Activated naive CD4-positive, alpha-beta T cell treated with anti-CD3 and anti-CD28 coated beads, Interleukin-2, amount 50 U/mL, for 16 hours (primary cell): ENCODE measurements at regions not wholly inside any gene's neighbourhood (a gene's known extent, or its start where the extent isn't known, plus 50 kb on each side); places are given as distances from the start of the nearest gene placed in this dataset.
"Not testable (repeated sequence)": the region's sequence is repeated elsewhere in the genome, so short reads cannot be mapped to it uniquely, and the experiment has no call there.

Experiments
- DNase-seq: peaks from one replicate; pipeline ENCODE4 v3.0.0-alpha.2; 2020

DNA sequence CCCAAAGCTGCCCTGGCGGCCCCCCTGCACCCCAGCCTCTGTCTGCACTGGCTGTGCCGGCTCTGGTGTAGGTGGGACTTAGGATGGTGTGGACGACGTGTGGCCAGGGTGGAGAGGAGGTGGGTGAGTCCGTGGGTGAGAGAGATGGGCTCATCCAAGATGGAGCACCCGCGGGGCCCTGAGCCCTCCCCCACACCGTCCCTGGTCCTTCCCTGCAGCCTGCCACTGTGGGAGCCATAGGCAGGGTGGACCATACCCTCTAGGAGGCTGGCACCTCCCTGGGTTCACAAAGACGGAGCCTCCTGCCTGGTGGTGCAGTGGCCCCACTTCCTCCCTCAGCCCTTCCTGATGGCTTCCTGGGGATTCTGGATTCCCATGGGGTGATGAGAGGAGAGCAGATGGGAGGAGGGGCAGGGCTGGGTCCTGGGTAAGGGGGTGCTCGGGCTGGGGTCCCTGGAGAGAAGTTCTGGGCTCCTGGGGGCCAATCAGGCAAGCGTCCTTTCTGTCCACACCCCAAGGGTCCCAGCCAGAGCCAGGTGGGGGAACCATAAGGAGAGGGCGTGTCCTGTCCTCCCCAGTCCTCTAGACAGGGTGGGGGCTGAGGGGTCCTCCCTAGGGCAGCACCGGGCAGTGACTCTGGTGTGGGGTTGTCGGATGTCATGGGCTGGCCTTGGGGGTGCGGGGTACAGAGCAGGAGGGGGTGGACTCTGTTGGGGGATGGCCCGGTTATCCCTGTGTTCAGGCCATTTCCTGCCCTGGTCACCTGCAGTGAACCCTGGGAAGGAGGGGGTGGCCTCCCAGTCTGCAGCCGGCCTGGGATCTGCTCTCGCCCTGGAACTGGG is 384.8 kb downstream of the TMEM121 start:
- DNase-seq, result no peak

- DNase-seq, result not testable (repeated sequence)
Observed at GRCh38 chr14:105911848-105912292, 385.5 kb downstream of the TMEM121 start.

DNA sequence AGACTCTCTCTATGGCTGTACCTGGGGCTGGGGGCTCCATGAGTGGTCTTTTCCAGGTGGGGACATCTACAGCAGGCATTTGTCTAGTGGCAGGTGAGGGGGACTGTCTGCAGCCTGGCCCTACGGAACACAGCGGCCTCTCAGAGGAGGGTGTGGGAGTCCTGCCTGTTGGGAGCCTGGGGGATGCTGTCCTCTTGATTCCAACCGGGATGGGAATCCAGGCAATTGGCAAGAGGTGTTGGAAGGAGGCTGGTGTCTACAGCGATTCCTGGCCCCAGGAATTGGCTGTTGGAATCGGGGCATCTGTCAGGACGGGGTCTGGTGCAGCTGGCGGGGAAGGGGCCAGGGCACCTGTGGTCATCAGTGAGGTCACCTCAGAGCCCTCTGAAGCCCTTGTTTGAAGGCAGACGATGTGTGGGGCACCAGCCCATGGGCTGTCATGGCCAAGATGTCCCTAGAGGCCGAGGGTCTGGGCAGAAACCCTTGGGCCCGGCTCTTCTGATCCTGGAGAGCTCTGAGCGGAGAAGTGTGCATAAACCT is 386.3 kb downstream of the TMEM121 start:
- DNase-seq, result no peak

DNA sequence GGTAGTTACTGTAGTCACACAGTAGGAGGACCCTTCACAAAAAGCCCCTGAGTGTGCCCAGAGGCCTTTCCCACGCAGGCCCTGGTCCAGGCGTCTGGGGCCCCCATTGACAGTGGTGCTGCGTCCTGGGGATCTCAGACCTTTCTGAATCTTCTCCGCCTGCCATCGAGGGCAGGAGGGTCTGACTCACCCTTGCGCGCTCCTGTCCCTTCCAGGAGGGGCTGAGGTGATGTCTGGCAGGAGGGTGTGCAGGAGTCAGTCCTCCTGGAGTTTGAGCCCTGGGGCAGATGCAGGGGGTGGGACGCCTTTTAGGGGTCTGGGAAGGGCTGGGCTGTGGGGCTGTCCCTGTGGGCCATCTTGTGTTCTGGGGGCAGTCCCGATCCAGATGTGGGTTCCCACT is 386.8 kb downstream of the TMEM121 start:
- no peak for DNase-seq

DNA sequence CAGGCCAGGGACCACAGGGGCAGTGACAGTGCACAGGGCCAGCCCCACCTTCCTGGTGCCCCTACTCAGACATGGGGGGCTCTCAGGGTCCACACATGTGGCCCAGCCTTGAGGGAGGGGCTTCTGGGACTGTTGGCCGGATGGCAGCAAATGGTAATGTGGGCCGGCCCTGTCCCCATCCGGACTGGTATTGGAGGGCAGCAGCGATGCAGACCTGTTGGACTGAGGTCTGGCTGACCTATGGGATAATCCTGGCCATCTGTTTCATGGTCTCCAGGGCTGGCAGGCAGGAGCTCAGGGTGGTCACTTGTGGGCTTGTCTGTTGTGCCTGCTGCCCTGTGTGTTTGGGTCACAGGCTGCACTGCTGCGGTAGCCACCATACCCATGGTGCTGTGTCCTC is 387.5 kb downstream of the TMEM121 start:
- no peak for DNase-seq

DNA sequence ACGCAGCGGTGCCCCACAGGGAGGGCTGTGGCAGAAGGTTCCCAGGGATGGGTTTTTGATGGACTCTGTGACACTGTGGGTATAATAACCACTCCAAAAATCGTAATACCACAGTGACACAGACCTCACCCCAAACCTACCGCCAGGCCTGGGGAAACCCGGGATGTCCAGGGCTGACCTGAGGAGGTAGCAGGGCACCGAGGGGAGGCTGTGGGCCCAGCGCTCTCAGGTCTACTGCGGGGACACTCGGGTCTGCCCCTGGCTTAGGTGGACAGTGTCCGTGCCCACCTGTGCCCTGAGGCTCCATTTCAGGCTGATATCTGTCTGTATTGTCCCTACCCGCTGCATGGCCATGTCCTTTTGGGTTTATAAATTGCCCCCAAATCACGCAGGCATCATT is 387.9 kb downstream of the TMEM121 start:
- DNase-seq, result not testable (repeated sequence)

GRCh38 chr14:105914738-105915385 is 388.5 kb downstream of the TMEM121 start:
- DNase-seq, result no peak

GRCh38 chr14:105915546-105915945 is 389.2 kb downstream of the TMEM121 start:
- DNase-seq, result not testable (repeated sequence)

- not testable (repeated sequence) for DNase-seq
Observed at GRCh38 chr14:105917136-105917932, 391.0 kb downstream of the TMEM121 start.

- no peak for DNase-seq
Observed at GRCh38 chr14:105917933-105918436, 391.6 kb downstream of the TMEM121 start.

GRCh38 chr14:105918496-105919262 is 392.3 kb downstream of the TMEM121 start:
- no peak for DNase-seq

DNA sequence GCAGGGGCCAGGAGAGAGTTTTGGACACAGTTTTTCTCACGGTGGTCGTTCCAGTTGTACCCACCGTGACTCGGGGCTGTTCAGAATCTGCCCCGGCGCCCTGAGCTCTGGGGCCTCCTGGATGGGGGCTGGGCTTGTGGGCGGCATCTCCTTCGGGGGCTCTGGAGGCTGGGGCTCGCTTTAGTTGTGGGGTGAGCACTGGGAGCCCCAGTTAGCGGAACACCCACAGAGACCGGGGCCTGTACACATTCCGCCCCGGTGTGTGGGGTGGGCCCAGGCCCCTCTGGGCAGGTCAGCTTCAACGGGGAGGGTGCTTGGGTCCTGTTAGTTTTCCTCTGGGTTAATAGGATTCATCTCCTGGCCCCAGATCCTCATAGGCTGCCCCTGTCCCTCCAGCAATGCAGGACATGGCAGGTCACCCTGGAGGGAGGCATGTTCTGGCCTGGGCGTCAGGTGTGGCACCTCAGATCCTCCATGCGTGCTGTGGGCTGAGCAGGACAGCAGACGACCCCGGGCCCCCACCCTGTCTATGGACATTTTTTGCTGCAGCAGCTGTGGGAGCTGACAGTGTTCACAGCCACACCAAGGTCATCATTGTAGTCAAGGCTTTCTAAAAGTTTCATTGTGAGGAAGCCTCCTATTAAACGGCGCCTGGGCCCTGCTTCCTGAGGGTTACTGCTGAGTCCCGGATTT is 393.2 kb downstream of the TMEM121 start:
- DNase-seq, result peak; percentile 2

GRCh38 chr14:105920151-105920700 is 393.8 kb downstream of the TMEM121 start:
- peak; percentile 5 for DNase-seq

DNA sequence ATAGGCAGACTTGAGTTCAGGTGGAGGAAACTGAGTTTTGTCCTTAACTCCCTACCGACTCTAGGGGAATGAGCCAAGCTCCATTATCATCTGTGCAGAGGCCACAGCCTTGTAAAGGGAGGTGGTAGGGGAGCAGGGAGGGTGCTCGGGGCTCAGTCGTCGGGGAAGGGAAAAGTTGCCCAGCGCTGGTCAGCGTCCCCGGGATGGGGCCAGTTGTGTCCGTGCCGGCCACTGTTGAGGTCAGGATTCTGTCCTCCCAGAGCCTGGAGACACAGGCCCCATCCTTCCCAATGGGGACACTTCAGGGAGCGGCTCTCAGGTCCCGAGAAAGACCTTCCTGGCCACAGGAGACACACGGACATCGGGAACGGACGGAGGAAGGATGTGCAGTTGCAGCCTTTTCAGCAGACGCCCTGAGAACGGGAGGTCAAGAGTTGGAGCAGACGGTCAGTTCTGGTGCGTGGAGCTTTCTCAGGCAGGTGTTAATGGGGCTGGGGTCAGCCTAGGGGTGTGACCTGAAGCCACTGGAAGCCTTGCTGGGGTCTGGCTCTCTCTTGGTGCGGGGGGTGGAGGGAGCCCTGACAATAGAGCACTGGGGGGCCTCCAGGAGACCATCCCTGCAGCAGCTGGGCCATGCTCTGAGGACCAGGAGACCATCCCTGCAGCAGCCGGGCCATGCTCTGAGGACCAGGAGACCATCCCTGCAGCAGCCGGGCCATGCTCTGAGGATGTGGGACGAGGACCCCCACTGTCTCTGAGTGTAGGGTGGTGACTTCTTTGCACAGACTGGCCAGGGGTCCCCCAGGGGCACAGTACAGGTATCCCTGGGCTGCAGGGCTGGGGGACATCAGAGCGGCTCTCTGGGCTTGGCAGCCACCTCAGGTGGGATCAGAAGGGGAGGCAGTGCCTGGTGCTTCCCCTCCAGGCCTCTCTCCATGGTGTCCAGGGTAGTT is 394.7 kb downstream of the TMEM121 start:
- peak; percentile 2 for DNase-seq

DNA sequence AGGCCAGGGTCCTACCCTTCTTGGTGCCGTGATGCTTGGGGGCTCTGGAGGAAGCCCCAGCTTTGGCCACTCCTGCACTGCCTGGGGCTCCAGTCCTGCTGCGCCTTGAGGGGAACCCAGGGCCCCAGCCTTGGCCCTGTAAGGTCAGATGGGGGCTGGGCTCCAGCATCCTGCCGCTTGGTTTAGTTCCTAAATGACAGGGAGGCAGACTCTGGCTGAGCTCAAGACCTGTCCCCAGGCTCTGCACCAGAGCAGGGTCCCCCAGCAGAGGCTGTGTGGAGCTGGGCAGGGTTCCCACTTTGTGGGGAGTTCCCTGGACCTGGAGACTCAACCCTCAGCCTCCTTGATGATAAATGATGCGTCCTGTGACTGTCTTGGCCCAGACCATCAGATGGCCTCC is 395.4 kb downstream of the TMEM121 start:
- DNase-seq, result peak; percentile 3

GRCh38 chr14:105923520-105924191 is 397.3 kb downstream of the TMEM121 start:
- DNase-seq, result not testable (repeated sequence)

DNA sequence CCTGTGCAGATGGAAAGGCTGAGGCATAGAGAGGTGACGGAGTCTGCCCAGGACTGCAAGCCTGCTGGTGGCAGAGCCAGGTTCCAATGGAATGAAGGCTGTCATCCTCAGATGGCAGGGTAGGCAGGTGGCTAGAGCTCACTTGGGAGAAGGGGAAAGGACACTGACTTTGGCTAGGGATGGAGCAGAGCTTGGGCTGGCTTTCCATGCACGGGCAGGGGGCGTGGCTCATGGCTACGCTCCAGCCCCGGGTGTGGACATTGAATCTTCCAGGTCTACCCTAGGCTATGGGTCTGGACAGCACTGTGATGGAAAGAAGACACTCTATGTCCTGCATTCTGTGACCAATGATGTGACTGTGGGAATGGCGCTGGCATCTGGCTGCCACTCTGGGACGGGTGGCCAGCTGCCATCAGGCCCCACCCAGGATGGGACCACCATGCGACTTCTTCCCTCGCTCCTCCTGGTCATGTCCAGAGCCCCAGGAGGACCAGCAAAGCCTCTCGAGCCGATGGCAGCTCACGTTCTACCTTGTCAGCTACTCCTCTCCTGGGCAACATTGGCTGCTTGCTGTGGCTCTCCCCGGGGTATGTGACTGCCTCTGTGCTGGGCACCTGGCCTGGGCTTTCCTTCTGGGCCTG is 398.7 kb downstream of the TMEM121 start:
- peak; percentile 1 for DNase-seq

- DNase-seq, result peak; percentile 6
Observed at GRCh38 chr14:105925615-105926372, 399.4 kb downstream of the TMEM121 start.
